Fibroblast of lung (primary cell): ENCODE measurements at regions not wholly inside any gene's neighbourhood (a gene's known extent, or its start where the extent isn't known, plus 50 kb on each side); places are given as distances from the start of the nearest gene placed in this dataset.

Experiments used
- DNase-seq, 2 donors: peaks; one replicate each; pipeline versions ENCODE4 v3.0.0 to v3.0.0-alpha.2; 2010; ENCODE audit warnings: low read depth in 2 of 2
- H2AFZ ChIP-seq: 2 replicates; pipeline ENCODE4 v1.5.1; 2012; ENCODE audit warnings: low read length, control low read depth, inconsistent platforms
- H3K27ac ChIP-seq: 2 replicates; pipeline ENCODE4 v1.5.1; 2011; ENCODE audit warnings: low read length, control low read depth; ENCODE audit not compliant: insufficient read depth
- H3K27me3 ChIP-seq: 2 replicates; pipeline ENCODE4 v1.5.1; 2011; ENCODE audit warnings: mild to moderate bottlenecking, low read length; ENCODE audit not compliant: control insufficient read depth, insufficient read depth
- H3K36me3 ChIP-seq: 2 replicates; pipeline ENCODE4 v1.5.1; 2011; ENCODE audit warnings: low read length; ENCODE audit not compliant: control insufficient read depth, insufficient read depth
- H3K4me1 ChIP-seq: 2 replicates; pipeline ENCODE4 v1.5.1; 2011; ENCODE audit warnings: low read length; ENCODE audit not compliant: control insufficient read depth, insufficient read depth; ENCODE audit errors: extremely low read depth
- H3K4me2 ChIP-seq: 2 replicates; pipeline ENCODE4 v1.5.1; 2011; ENCODE audit warnings: low read length, control low read depth; ENCODE audit not compliant: insufficient read depth; ENCODE audit errors: extremely low read depth
- H3K4me3 ChIP-seq, 4 experiments: fragments of 200-600 bp in 1 of 4; sonication (generic) in 1 of 4; replicated peaks in 1 of 4; 2 replicates each; pipeline ENCODE4 v1.5.1; 2011 to 2016; ENCODE audit warnings: low read length in 4 of 4, low read depth in 3 of 4, mild to moderate bottlenecking in 3 of 4, control low read depth in 2 of 4, inconsistent platforms in 1 of 4, mixed read lengths in 1 of 4; ENCODE audit not compliant: insufficient read depth in 1 of 4; ENCODE audit errors: control extremely low read depth in 1 of 4
- H3K79me2 ChIP-seq: 2 replicates; pipeline ENCODE4 v1.5.1; 2012; ENCODE audit warnings: mild to moderate bottlenecking, low read length, inconsistent platforms; ENCODE audit not compliant: control insufficient read depth, insufficient read depth
- H3K9ac ChIP-seq: 2 replicates; pipeline ENCODE4 v1.5.1; 2011; ENCODE audit warnings: mild to moderate bottlenecking, low read length, control low read depth; ENCODE audit not compliant: insufficient read depth
- H3K9me3 ChIP-seq: 2 replicates; pipeline ENCODE4 v1.5.1; 2012; ENCODE audit warnings: low read depth, low read length; ENCODE audit not compliant: control insufficient read depth, insufficient read depth
- H4K20me1 ChIP-seq: 2 replicates; pipeline ENCODE4 v1.5.1; 2011; ENCODE audit warnings: low read length; ENCODE audit not compliant: control insufficient read depth, insufficient read depth; ENCODE audit errors: extremely low read depth
- EZH2 ChIP-seq: IDR thresholded peaks from 2 replicates; pipeline ENCODE4 v1.5.1; 2012; ENCODE audit warnings: low read length, control low read depth, mild to moderate bottlenecking; ENCODE audit errors: missing control alignments
- TF ChIP-seq, protein P1 (sequence below), 2 donors: IDR thresholded peaks in 1 of 2; conservative IDR thresholded peaks in 1 of 2; 1 replicate in 1 of 2; 2 replicates in 1 of 2; pipeline ENCODE4 v1.5.1; 2011 to 2012; ENCODE audit warnings: low read length in 2 of 2, control low read depth in 1 of 2, inconsistent platforms in 1 of 2, low read depth in 1 of 2, mild to moderate bottlenecking in 1 of 2

DNA sequence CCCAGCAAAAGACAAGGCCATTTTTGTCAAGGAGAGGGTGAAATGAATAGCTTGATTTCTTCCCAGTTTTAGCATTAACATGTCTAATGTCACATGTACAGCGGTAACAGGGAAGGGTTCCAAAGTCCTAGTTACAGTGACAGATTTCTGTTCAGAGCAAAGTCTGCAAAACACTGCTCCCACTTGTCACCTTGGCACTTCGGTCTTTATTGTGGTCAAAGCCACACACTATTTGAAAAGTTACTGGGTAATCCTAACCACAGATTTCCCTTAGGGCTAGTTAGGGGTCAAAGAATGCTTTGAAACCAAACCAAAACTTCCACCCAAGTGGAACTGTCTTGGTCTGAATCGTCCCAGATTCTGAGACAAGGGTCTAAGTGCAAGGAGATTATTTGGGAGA lies 455.6 kb downstream of the HS3ST3B1 start:
- Histone ChIP-seq H3K4me1 (no peaks in the 10 kb centered on the region), H3K9me3 (no peaks in the 10 kb centered on the region), H3K9ac (no peak overlapping the region), H3K4me3 (no peak overlapping the region), H3K27ac (no peak overlapping the region), H3K36me3 (no peaks in the 10 kb centered on the region), H3K4me2 (no peak overlapping the region), H4K20me1 (no peaks in the 10 kb centered on the region), H3K79me2 (no peaks in the 10 kb centered on the region), H3K27me3 (no peaks in the 10 kb centered on the region), H2AFZ (no peak overlapping the region)
- DNase-seq, result no peak
- TF ChIP-seq, protein P1, sequence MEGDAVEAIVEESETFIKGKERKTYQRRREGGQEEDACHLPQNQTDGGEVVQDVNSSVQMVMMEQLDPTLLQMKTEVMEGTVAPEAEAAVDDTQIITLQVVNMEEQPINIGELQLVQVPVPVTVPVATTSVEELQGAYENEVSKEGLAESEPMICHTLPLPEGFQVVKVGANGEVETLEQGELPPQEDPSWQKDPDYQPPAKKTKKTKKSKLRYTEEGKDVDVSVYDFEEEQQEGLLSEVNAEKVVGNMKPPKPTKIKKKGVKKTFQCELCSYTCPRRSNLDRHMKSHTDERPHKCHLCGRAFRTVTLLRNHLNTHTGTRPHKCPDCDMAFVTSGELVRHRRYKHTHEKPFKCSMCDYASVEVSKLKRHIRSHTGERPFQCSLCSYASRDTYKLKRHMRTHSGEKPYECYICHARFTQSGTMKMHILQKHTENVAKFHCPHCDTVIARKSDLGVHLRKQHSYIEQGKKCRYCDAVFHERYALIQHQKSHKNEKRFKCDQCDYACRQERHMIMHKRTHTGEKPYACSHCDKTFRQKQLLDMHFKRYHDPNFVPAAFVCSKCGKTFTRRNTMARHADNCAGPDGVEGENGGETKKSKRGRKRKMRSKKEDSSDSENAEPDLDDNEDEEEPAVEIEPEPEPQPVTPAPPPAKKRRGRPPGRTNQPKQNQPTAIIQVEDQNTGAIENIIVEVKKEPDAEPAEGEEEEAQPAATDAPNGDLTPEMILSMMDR (conservative IDR thresholded peaks at IDR 0.05 in 1 of 2, IDR thresholded peaks at IDR 0.05 in 1 of 2; ENCODE audit: low read depth in 1 of 2, low read length in 2 of 2), result no peak
- no peak for TF ChIP-seq EZH2

DNA sequence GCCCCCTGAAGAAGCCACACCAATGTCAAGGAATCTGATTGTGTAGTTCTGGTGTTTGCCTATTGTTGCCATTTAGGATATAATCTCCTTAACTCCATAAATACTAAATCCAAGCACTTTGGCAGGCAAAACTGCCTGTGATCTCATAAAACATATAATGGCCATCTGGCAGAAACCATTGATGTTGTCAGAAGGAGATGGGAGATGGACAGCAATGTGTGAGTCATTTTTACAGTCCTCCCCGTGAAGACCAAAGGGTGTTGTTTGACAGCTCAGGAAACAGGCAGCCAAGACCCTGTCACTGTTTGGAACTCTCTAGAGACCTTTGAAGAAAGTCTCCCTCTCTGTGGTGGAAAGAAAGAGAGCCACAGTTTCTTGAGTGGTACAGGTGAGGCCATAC lies 454.1 kb downstream of the HS3ST3B1 start:
- Histone ChIP-seq H3K9ac (no peak overlapping the region), H2AFZ (no peak overlapping the region), H3K4me3 (no peak overlapping the region), H3K27ac (no peak overlapping the region), H3K27me3 (no peaks in the 10 kb centered on the region), H3K36me3 (no peaks in the 10 kb centered on the region), H3K79me2 (no peaks in the 10 kb centered on the region), H3K9me3 (no peaks in the 10 kb centered on the region), H3K4me1 (no peaks in the 10 kb centered on the region), H3K4me2 (no peak overlapping the region), H4K20me1 (no peaks in the 10 kb centered on the region)
- TF ChIP-seq, protein P1 (conservative IDR thresholded peaks at IDR 0.05 in 1 of 2, IDR thresholded peaks at IDR 0.05 in 1 of 2; ENCODE audit: low read depth in 1 of 2, low read length in 2 of 2), result no peak
- TF ChIP-seq EZH2, result no peak
- DNase-seq, result peak in 1 of 2 donors; percentile 24

DNA sequence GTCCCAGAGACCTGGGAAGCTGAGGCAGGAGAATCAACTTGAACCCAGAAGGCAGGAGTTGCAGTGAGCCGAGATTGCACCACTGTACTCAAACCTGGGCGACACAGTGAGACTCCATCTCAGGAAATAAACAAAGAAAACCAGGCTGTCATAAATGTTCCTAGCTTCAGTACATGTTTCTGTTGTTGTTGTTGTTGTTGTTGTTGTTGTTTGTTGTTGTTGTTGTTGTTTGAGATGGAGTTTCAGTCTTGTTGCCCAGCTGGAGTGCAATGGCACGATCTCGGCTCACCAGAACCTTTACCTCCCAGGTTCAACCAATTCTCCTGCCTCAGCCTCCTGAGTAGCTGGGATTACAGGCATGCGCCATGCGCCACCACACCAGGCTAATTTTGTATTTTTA lies 452.5 kb downstream of the HS3ST3B1 start:
- H3K27ac ChIP-seq, result no peak overlapping the region
- no peak for DNase-seq
- no peak overlapping the region for H3K4me2 ChIP-seq
- H3K9ac ChIP-seq, result no peak overlapping the region
- H3K27me3 ChIP-seq, result no peaks in the 10 kb centered on the region
- no peak overlapping the region for H3K4me3 ChIP-seq
- no peak overlapping the region for H2AFZ ChIP-seq
- H3K4me1 ChIP-seq, result no peaks in the 10 kb centered on the region
- no peak for TF ChIP-seq EZH2
- TF ChIP-seq, protein P1 (conservative IDR thresholded peaks at IDR 0.05 in 1 of 2, IDR thresholded peaks at IDR 0.05 in 1 of 2; ENCODE audit: low read depth in 1 of 2, low read length in 2 of 2), result no peak
- H3K36me3 ChIP-seq, result no peaks in the 10 kb centered on the region
- H4K20me1 ChIP-seq, result no peaks in the 10 kb centered on the region
- no peaks in the 10 kb centered on the region for H3K9me3 ChIP-seq
- H3K79me2 ChIP-seq, result no peaks in the 10 kb centered on the region
